PC-9 (cell line): ENCODE measurements at regions not wholly inside any gene's neighbourhood (a gene's known extent, or its start where the extent isn't known, plus 50 kb on each side); places are given as distances from the start of the nearest gene placed in this dataset.

ENCODE experiments used
- CTCF ChIP-seq: fragments of 200-600 bp; sonication (generic); conservative IDR thresholded peaks from 2 replicates; pipeline ENCODE4 v1.6.1; 2017; ENCODE audit warnings: mixed run types, antibody characterized with exemption, mild to moderate bottlenecking, moderate library complexity
- EZH2 ChIP-seq: fragments of 200-600 bp; sonication (generic); IDR thresholded peaks from 2 replicates; pipeline ENCODE4 v1.8.0; 2017; ENCODE audit warnings: antibody characterized with exemption, low read depth

GRCh38 chr12:124397807-124398577 is 103.1 kb downstream of the RFLNA start:
- no peak for TF ChIP-seq CTCF
- TF ChIP-seq EZH2: no peak
